IMR-90 (cell line): ENCODE measurements at regions not wholly inside any gene's neighbourhood (a gene's known extent, or its start where the extent isn't known, plus 50 kb on each side); places are given as distances from the start of the nearest gene placed in this dataset.

Experiments
- ATAC-seq: fragments of 200-7000 bp; cut with Tn5 transposase; 2 replicates; pipeline ENCODE4 v1.9.1; 2020; ENCODE audit warnings: low read depth, mild to moderate bottlenecking, moderate library complexity
- BruUV-seq: library from RNA; stranded (reverse); fragments of 400-500 nt; replicated peaks from 2 replicates; lab custom pipeline; 2021; lab: Mats Ljungman, UMichigan
- CTCF ChIA-PET: fragments of 300-600 bp; formaldehyde crosslinking; extraction: SDS; loops from one replicate; lab custom pipeline; 2021; ENCODE audit warnings: antibody characterized with exemption; lab: Yijun Ruan, JAX
- POLR2A ChIA-PET: fragments of 300-600 bp; sonication (Branson Sonifier 250); formaldehyde crosslinking; loops from one replicate; lab custom pipeline; 2022; ENCODE audit warnings: antibody characterized with exemption; ENCODE audit not compliant: unreplicated experiment; lab: Charles Lee
- DNase-seq: peaks from one replicate; pipeline ENCODE4 v3.0.0; 2013
- H2AFZ ChIP-seq: replicated peaks from 2 replicates; pipeline ENCODE3; 2013; ENCODE audit warnings: low read length, mild to moderate bottlenecking; ENCODE audit not compliant: poor library complexity
- H2AK5ac ChIP-seq: 2 replicates; pipeline ENCODE4 v1.6.1; 2013; ENCODE audit warnings: low read depth, low read length, inconsistent platforms
- H2AK9ac ChIP-seq: replicated peaks from 2 replicates; pipeline ENCODE3; 2013; ENCODE audit warnings: mild to moderate bottlenecking, low read depth, low read length, moderate library complexity; ENCODE audit not compliant: poor library complexity
- H2BK120ac ChIP-seq: 2 replicates; pipeline ENCODE4 v1.6.1; 2013; ENCODE audit warnings: low read depth, low read length, inconsistent platforms
- H2BK15ac ChIP-seq: 3 replicates; pipeline ENCODE4 v1.6.1; 2013; ENCODE audit warnings: low read depth, low read length, inconsistent platforms
- H2BK20ac ChIP-seq: 2 replicates; pipeline ENCODE4 v1.6.1; 2013; ENCODE audit warnings: low read depth, mild to moderate bottlenecking, inconsistent platforms, low read length, moderate library complexity
- H2BK5ac ChIP-seq: 2 replicates; pipeline ENCODE4 v1.6.1; 2013; ENCODE audit warnings: mild to moderate bottlenecking, low read depth, low read length, inconsistent platforms; ENCODE audit not compliant: poor library complexity, severe bottlenecking
- H3K14ac ChIP-seq: replicated peaks from 2 replicates; pipeline ENCODE4 v1.6.1; 2013; ENCODE audit warnings: low read depth, low read length, inconsistent platforms
- H3K18ac ChIP-seq: 2 replicates; pipeline ENCODE4 v1.6.1; 2013; ENCODE audit warnings: low read depth, low read length, control low read depth
- H3K23ac ChIP-seq: 2 replicates; pipeline ENCODE4 v1.6.1; 2013; ENCODE audit warnings: low read depth, low read length, inconsistent platforms
- H3K27ac ChIP-seq: 2 replicates; pipeline ENCODE4 v1.5.1; 2013; ENCODE audit warnings: mild to moderate bottlenecking, control low read depth, low read length; ENCODE audit not compliant: insufficient read depth
- H3K27me3 ChIP-seq: 2 replicates; pipeline ENCODE4 v1.6.1; 2013; ENCODE audit warnings: low read length; ENCODE audit not compliant: control insufficient read depth, insufficient read depth
- H3K36me3 ChIP-seq: 2 replicates; pipeline ENCODE4 v1.6.1; 2013; ENCODE audit warnings: low read length, mixed read lengths; ENCODE audit not compliant: control insufficient read depth, insufficient read depth
- H3K4ac ChIP-seq: 2 replicates; pipeline ENCODE4 v1.6.1; 2013; ENCODE audit warnings: low read depth, low read length, inconsistent platforms
- H3K4me1 ChIP-seq: 2 replicates; pipeline ENCODE4 v1.6.1; 2013; ENCODE audit warnings: low read length, mixed read lengths; ENCODE audit not compliant: control insufficient read depth, insufficient read depth
- H3K4me2 ChIP-seq: 2 replicates; pipeline ENCODE4 v1.6.1; 2013; ENCODE audit warnings: low read depth, mild to moderate bottlenecking, control low read depth, low read length, moderate library complexity
- H3K4me3 ChIP-seq: 2 replicates; pipeline ENCODE4 v1.5.1; 2013; ENCODE audit warnings: low read depth, mild to moderate bottlenecking, control low read depth, low read length, moderate library complexity; ENCODE audit not compliant: insufficient read depth
- H3K56ac ChIP-seq: 2 replicates; pipeline ENCODE4 v1.6.1; 2013; ENCODE audit warnings: low read length, inconsistent platforms; ENCODE audit not compliant: insufficient read depth; ENCODE audit errors: extremely low read depth
- H3K79me1 ChIP-seq, 2 experiments: 2 replicates each; pipeline ENCODE4 v1.6.1; 2013; ENCODE audit warnings: low read length in 2 of 2, inconsistent platforms in 1 of 2, low read depth in 1 of 2
- H3K9ac ChIP-seq: 2 replicates; pipeline ENCODE4 v1.6.1; 2013; ENCODE audit warnings: low read depth, low read length, control low read depth
- H3K9me1 ChIP-seq: 2 replicates; pipeline ENCODE4 v1.6.1; 2013; ENCODE audit warnings: low read length, inconsistent platforms; ENCODE audit not compliant: insufficient read depth
- H3K9me3 ChIP-seq: 2 replicates; pipeline ENCODE4 v1.6.1; 2013; ENCODE audit warnings: low read length; ENCODE audit not compliant: control insufficient read depth, insufficient read depth
- H4K20me1 ChIP-seq: 2 replicates; pipeline ENCODE4 v1.6.1; 2013; ENCODE audit warnings: low read length, inconsistent platforms; ENCODE audit not compliant: insufficient read depth
- H4K5ac ChIP-seq: 2 replicates; pipeline ENCODE4 v1.6.1; 2013; ENCODE audit warnings: mild to moderate bottlenecking, low read depth, low read length, control low read depth
- H4K8ac ChIP-seq, 2 experiments: 2 replicates each; pipeline ENCODE4 v1.6.1; 2013; ENCODE audit warnings: low read depth in 2 of 2, low read length in 2 of 2, control low read depth in 1 of 2, inconsistent platforms in 1 of 2
- H4K91ac ChIP-seq: 2 replicates; pipeline ENCODE4 v1.6.1; 2013; ENCODE audit warnings: low read depth, low read length, inconsistent platforms; ENCODE audit not compliant: insufficient read depth
- CHD1 ChIP-seq: IDR thresholded peaks from 2 replicates; pipeline ENCODE4 v1.6.1; 2012; ENCODE audit warnings: low read depth, low read length, improper control_type of control experiment
- CTCF ChIP-seq: conservative IDR thresholded peaks from 2 replicates; pipeline ENCODE4 v1.5.1; 2012; ENCODE audit warnings: mild to moderate bottlenecking, low read depth, low read length, improper control_type of control experiment
- MXI1 ChIP-seq: IDR thresholded peaks from 2 replicates; pipeline ENCODE4 v1.6.1; 2012; ENCODE audit warnings: low read depth, mild to moderate bottlenecking, low read length, moderate library complexity, borderline replicate concordance
- SMC3 ChIP-seq: fragments of 150-350 bp; IDR thresholded peaks from 2 replicates; pipeline ENCODE4 v1.6.1; 2016; ENCODE audit warnings: low read depth, mild to moderate bottlenecking, antibody characterized with exemption, low read length, moderate library complexity
- WGBS, 2 experiments: methylation state at CpG; one replicate each; pipeline versions ENCODE4 v1.1.5 to v1.1.7; 2013; ENCODE audit warnings: missing lambda C conversion rate in 2 of 2; ENCODE audit not compliant: insufficient read length in 1 of 2; ENCODE audit errors: extremely low coverage in 2 of 2; 5-methylcytosine and 5-hydroxymethylcytosine counted together
- dilution Hi-C: fragments of 300-500 bp; cut with HindIII; formaldehyde crosslinking; loops from one replicate; pipeline ENCODE4 v1.14.3; 2018; ENCODE audit warnings: low sequenced_read_pairs; ENCODE audit not compliant: unreplicated experiment
- in situ Hi-C: fragments of 300-500 bp; cut with MboI; formaldehyde crosslinking; loops from 3 replicates; pipeline ENCODE4 v1.14.3; 2019; ENCODE audit warnings: low sequenced_read_pairs, inconsistent platforms, mixed read lengths
- intact Hi-C: fragments of 100-400 bp; cut with micrococcal nuclease; formaldehyde crosslinking; loops from 2 replicates; pipeline ENCODE4 v1.10.0; 2022

GRCh38 chr5:3321119-3321760, 274.4 kb upstream of the IRX1 start:
- TF ChIP-seq CTCF (no peak), MXI1 (no peak), CHD1 (no peak), SMC3 (no peak)
- CTCF ChIA-PET, result no interaction called here
- Histone ChIP-seq H2BK20ac (no peak overlapping the region), H3K36me3 (no peaks in the 10 kb centered on the region), H3K14ac (no peak overlapping the region), H3K9me3 (peaks cover 28% of the 10 kb centered on the region), H3K4ac (no peak overlapping the region), H2BK15ac (no peak overlapping the region), H2BK5ac (no peak overlapping the region), H3K9ac (no peak overlapping the region), H2BK120ac (no peak overlapping the region), H4K8ac (no peak overlapping the region), H3K4me3 (no peak overlapping the region), H4K5ac (no peak overlapping the region), H3K56ac (no peak overlapping the region), H3K4me2 (no peak overlapping the region), H4K20me1 (no peaks in the 10 kb centered on the region; the same call in 1 of the 2 replicates), H3K18ac (no peak overlapping the region), H3K27me3 (no peaks in the 10 kb centered on the region), H3K4me1 (no peaks in the 10 kb centered on the region), H2AK9ac (no peak overlapping the region), H2AK5ac (no peak overlapping the region), H3K27ac (no peak overlapping the region), H3K79me1 (no peaks in the 10 kb centered on the region), H2AFZ (no peak overlapping the region), H3K23ac (no peak overlapping the region), H4K91ac (no peak overlapping the region), H3K9me1 (no peaks in the 10 kb centered on the region)
- POLR2A ChIA-PET, result no interaction called here
- in situ Hi-C loops, result no loop called here
- intact Hi-C loops, result no loop called here
- no CpG with 5 or more reads among the region's 11 CpGs for WGBS, 2 experiments
- DNase-seq (no peak), ATAC-seq (no peak)
- BruUV-seq, result no TSS peak
- dilution Hi-C loops, result no loop called here
